SU-DHL-6 (cell line): ENCODE measurements at regions not wholly inside any gene's neighbourhood (a gene's known extent, or its start where the extent isn't known, plus 50 kb on each side); places are given as distances from the start of the nearest gene placed in this dataset.

Experiments
- H2AFZ ChIP-seq: fragments of 200-600 bp; sonication (generic); 2 replicates; pipeline ENCODE4 v1.6.1; 2014; ENCODE audit warnings: low read depth, mild to moderate bottlenecking, moderate library complexity, mixed read lengths, antibody characterized with exemption, low read length; ENCODE audit not compliant: severe bottlenecking
- H3F3A ChIP-seq: fragments of 200-600 bp; shearing (Covaris generic); 2 replicates; pipeline ENCODE4 v1.6.0; 2016; ENCODE audit warnings: antibody characterized with exemption, mild to moderate bottlenecking; ENCODE audit not compliant: insufficient read depth
- H3K27ac ChIP-seq: fragments of 200-600 bp; sonication (generic); 2 replicates; pipeline ENCODE4 v1.5.1; 2016; ENCODE audit warnings: low read depth, mild to moderate bottlenecking, low read length, moderate library complexity, mixed read lengths
- H3K27me3 ChIP-seq: fragments of 200-600 bp; sonication (generic), shearing (Covaris generic); 2 replicates; pipeline ENCODE4 v1.6.0; 2014; ENCODE audit warnings: mild to moderate bottlenecking, low read length
- H3K36me3 ChIP-seq: fragments of 200-600 bp; sonication (generic); 2 replicates; pipeline ENCODE4 v1.6.1; 2014; ENCODE audit warnings: mild to moderate bottlenecking, low read length, mixed read lengths
- H3K4me2 ChIP-seq: fragments of 300-600, 200-600 bp; shearing (Covaris generic), sonication (generic); 2 replicates; pipeline ENCODE4 v1.6.0; 2014; ENCODE audit warnings: low read length, low read depth, mild to moderate bottlenecking; ENCODE audit not compliant: poor library complexity, severe bottlenecking
- H3K4me3 ChIP-seq: fragments of 200-600 bp; sonication (generic); 2 replicates; pipeline ENCODE4 v1.5.1; 2014; ENCODE audit warnings: antibody characterized with exemption, low read length, mild to moderate bottlenecking, mixed read lengths; ENCODE audit not compliant: insufficient read depth, poor library complexity, severe bottlenecking
- H3K79me2 ChIP-seq: fragments of 200-600 bp; sonication (generic); 2 replicates; pipeline ENCODE4 v1.6.1; 2014; ENCODE audit warnings: mild to moderate bottlenecking, low read length, moderate library complexity; ENCODE audit not compliant: insufficient read depth
- H3K9ac ChIP-seq: fragments of 200-600 bp; sonication (generic); 2 replicates; pipeline ENCODE4 v1.7.0; 2014; ENCODE audit warnings: mild to moderate bottlenecking, low read length
- H3K9me2 ChIP-seq: fragments of 200-600 bp; sonication (generic); replicated peaks from 2 replicates; pipeline ENCODE4 v1.6.1; 2014; ENCODE audit warnings: low read length; ENCODE audit not compliant: insufficient read depth
- H3K9me3 ChIP-seq: fragments of 200-600 bp; sonication (generic); 2 replicates; pipeline ENCODE4 v1.6.1; 2014; ENCODE audit warnings: low read length, mixed read lengths; ENCODE audit not compliant: insufficient read depth
- H4K20me1 ChIP-seq: fragments of 200-600 bp; sonication (generic); 2 replicates; pipeline ENCODE4 v1.6.1; 2014; ENCODE audit warnings: low read depth, mild to moderate bottlenecking, antibody characterized with exemption, low read length, moderate library complexity, mixed read lengths
- CTCF ChIP-seq: fragments of 200-600 bp; sonication (generic); IDR thresholded peaks from one replicate; pipeline ENCODE4 v1.5.1; 2017; ENCODE audit warnings: antibody characterized with exemption, mild to moderate bottlenecking, low read length, moderate library complexity; ENCODE audit not compliant: insufficient read depth, poor library complexity, severe bottlenecking
- EZH2phosphoT487 ChIP-seq: fragments of 200-600 bp; sonication (generic), shearing (Covaris generic); conservative IDR thresholded peaks from 2 replicates; pipeline ENCODE4 v1.6.1; 2018; ENCODE audit warnings: mild to moderate bottlenecking, antibody characterized with exemption, low read length, moderate library complexity, mixed read lengths

GRCh38 chr13:97852181-97852874, 101.1 kb upstream of the IPO5 start:
- no peak for TF ChIP-seq CTCF
- no peak for TF ChIP-seq EZH2phosphoT487
- no peak overlapping the region for H2AFZ ChIP-seq
- H4K20me1 ChIP-seq = no peaks in the 10 kb centered on the region
- H3K9me3 ChIP-seq = no peaks in the 10 kb centered on the region
- no peaks in the 10 kb centered on the region for H3K27me3 ChIP-seq
- no peak overlapping the region for H3K4me2 ChIP-seq
- no peak overlapping the region for H3K4me3 ChIP-seq
- no peaks in the 10 kb centered on the region for H3K36me3 ChIP-seq
- no peaks in the 10 kb centered on the region for H3F3A ChIP-seq
- H3K27ac ChIP-seq = no peak overlapping the region
- H3K9ac ChIP-seq = no peak overlapping the region
- no peaks in the 10 kb centered on the region for H3K9me2 ChIP-seq
- H3K79me2 ChIP-seq = no peaks in the 10 kb centered on the region

GRCh38 chr13:97853550-97853949, 99.9 kb upstream of the IPO5 start:
- H4K20me1 ChIP-seq = no peaks in the 10 kb centered on the region
- no peaks in the 10 kb centered on the region for H3K9me2 ChIP-seq
- no peak overlapping the region for H3K9ac ChIP-seq
- no peaks in the 10 kb centered on the region for H3K9me3 ChIP-seq
- no peak overlapping the region for H3K4me2 ChIP-seq
- H3F3A ChIP-seq = no peaks in the 10 kb centered on the region
- TF ChIP-seq CTCF (no peak), EZH2phosphoT487 (no peak)
- no peak overlapping the region for H2AFZ ChIP-seq
- no peaks in the 10 kb centered on the region for H3K27me3 ChIP-seq
- H3K27ac ChIP-seq = no peak overlapping the region
- no peaks in the 10 kb centered on the region for H3K79me2 ChIP-seq
- H3K4me3 ChIP-seq = no peak overlapping the region
- no peaks in the 10 kb centered on the region for H3K36me3 ChIP-seq

- no peak overlapping the region for H3K9ac ChIP-seq
- H3K9me3 ChIP-seq = no peaks in the 10 kb centered on the region
- H3K36me3 ChIP-seq = no peaks in the 10 kb centered on the region
- H3K27ac ChIP-seq = no peak overlapping the region
- no peaks in the 10 kb centered on the region for H3F3A ChIP-seq
- H3K4me3 ChIP-seq = no peak overlapping the region
- no peaks in the 10 kb centered on the region for H3K79me2 ChIP-seq
- no peaks in the 10 kb centered on the region for H4K20me1 ChIP-seq
- H3K9me2 ChIP-seq = no peaks in the 10 kb centered on the region
- no peak overlapping the region for H3K4me2 ChIP-seq
- TF ChIP-seq EZH2phosphoT487 (no peak), CTCF (peak; percentile 45)
- H3K27me3 ChIP-seq = no peaks in the 10 kb centered on the region
- H2AFZ ChIP-seq = no peak overlapping the region
These were observed 97.7 kb upstream of the IPO5 start for GRCh38 chr13:97855570-97856303.
